ENCODE measurements at regions not wholly inside any gene's neighbourhood (a gene's known extent, or its start where the extent isn't known, plus 50 kb on each side); places are given as distances from the start of the nearest gene placed in this dataset.

DNA sequence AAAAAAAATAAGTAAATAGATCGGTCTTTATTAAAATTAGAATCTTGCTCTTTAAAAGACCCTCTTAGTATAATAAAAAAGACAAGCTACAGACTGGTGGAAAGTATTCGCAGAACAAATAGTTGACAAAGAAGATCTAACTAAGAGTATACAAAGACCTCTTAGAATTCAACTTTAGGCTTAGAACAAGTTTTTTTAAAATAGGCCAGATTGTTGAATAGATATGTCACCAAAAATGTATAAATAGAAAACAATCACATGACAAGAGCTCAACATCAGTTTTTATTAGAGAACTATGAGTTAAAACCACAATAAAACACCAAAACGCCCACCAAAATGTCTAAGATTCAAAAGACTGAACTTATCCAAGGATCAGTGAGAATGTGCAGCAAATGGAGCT, 632.7 kb upstream of the PTCHD4 start:
- H3K9ac ChIP-seq (ENCODE audit: low read length), result no peak overlapping the region
- no peaks in the 10 kb centered on the region for H3K79me2 ChIP-seq (ENCODE audit: insufficient read depth, low read length)
- TF ChIP-seq, protein P1, sequence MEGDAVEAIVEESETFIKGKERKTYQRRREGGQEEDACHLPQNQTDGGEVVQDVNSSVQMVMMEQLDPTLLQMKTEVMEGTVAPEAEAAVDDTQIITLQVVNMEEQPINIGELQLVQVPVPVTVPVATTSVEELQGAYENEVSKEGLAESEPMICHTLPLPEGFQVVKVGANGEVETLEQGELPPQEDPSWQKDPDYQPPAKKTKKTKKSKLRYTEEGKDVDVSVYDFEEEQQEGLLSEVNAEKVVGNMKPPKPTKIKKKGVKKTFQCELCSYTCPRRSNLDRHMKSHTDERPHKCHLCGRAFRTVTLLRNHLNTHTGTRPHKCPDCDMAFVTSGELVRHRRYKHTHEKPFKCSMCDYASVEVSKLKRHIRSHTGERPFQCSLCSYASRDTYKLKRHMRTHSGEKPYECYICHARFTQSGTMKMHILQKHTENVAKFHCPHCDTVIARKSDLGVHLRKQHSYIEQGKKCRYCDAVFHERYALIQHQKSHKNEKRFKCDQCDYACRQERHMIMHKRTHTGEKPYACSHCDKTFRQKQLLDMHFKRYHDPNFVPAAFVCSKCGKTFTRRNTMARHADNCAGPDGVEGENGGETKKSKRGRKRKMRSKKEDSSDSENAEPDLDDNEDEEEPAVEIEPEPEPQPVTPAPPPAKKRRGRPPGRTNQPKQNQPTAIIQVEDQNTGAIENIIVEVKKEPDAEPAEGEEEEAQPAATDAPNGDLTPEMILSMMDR (IDR thresholded peaks at IDR 0.05; ENCODE audit: insufficient read depth, low read length, poor library complexity, severe bottlenecking), result no peak
- H3F3A ChIP-seq (ENCODE audit: insufficient read depth), result no peaks in the 10 kb centered on the region
- H3K27ac ChIP-seq (ENCODE audit: low read depth, low read length), result no peak overlapping the region
- 0 out of 2 replicates have a peak, but pooled peaks cover 4% of the 10 kb centered on the region for H3K9me2 ChIP-seq (replicated peaks; ENCODE audit: insufficient read depth, low read length)
- no peaks in the 10 kb centered on the region for H4K20me1 ChIP-seq (ENCODE audit: low read depth, low read length)
- H3K4me3 ChIP-seq (ENCODE audit: insufficient read depth, low read length, poor library complexity, severe bottlenecking), result no peak overlapping the region
- H3K4me2 ChIP-seq (ENCODE audit: low read depth, low read length, poor library complexity, severe bottlenecking), result no peak overlapping the region
- no peaks in the 10 kb centered on the region for H3K9me3 ChIP-seq (ENCODE audit: insufficient read depth, low read length)
- no peaks in the 10 kb centered on the region for H3K36me3 ChIP-seq (ENCODE audit: low read length)
- H3K27me3 ChIP-seq (ENCODE audit: low read length), result no peaks in the 10 kb centered on the region
- no peak overlapping the region for H2AFZ ChIP-seq (ENCODE audit: low read depth, low read length, severe bottlenecking)

DNA sequence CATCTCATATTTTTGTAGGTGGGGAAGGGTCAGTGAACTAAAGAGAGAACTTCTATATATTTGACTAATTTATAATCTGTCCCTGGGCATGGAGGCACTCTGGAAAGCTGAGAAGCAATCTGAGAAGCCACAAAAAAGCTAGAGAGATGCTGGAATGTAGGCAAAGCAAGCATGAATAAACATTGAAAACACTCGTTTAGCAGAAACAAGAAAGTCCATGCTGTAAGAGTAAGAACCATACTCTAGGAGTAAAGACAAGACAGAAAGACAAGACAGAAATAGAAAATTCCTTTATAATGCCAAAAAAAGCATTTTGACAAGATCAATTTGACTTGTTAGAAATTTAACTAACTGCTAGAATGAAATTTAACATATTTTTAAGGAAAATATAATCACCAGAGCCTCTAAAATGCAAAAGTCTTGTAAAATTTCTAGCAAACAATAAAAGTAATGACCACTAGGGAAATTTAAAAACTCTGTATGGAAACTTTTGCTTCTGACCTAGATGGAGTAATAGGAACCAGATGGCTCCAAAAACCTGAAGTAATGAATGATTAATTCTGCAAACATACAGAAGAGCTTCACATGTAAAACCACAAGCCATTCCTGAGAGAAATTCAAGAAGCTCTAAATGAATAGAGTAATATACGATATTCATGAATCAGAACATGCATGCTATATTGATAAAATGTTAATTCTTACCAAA, 625.7 kb upstream of the PTCHD4 start:
- TF ChIP-seq EZH2phosphoT487 (conservative IDR thresholded peaks at IDR 0.05; ENCODE audit: low read length), result no peak
- TF ChIP-seq, protein P1 (IDR thresholded peaks at IDR 0.05; ENCODE audit: insufficient read depth, low read length, poor library complexity, severe bottlenecking), result no peak
- Histone ChIP-seq H4K20me1 (ENCODE audit: low read depth, low read length) (no peaks in the 10 kb centered on the region), H3K27me3 (ENCODE audit: low read length) (no peaks in the 10 kb centered on the region), H3K9me2 (replicated peaks; ENCODE audit: insufficient read depth, low read length) (no peaks in the 10 kb centered on the region), H3K36me3 (ENCODE audit: low read length) (no peaks in the 10 kb centered on the region), H3K79me2 (ENCODE audit: insufficient read depth, low read length) (no peaks in the 10 kb centered on the region), H3K9me3 (ENCODE audit: insufficient read depth, low read length) (no peaks in the 10 kb centered on the region), H3K4me3 (ENCODE audit: insufficient read depth, low read length, poor library complexity, severe bottlenecking) (no peak overlapping the region), H3K4me2 (ENCODE audit: low read depth, low read length, poor library complexity, severe bottlenecking) (no peak overlapping the region), H3K9ac (ENCODE audit: low read length) (no peak overlapping the region), H2AFZ (ENCODE audit: low read depth, low read length, severe bottlenecking) (no peak overlapping the region), H3K27ac (ENCODE audit: low read depth, low read length) (no peak overlapping the region), H3F3A (ENCODE audit: insufficient read depth) (no peaks in the 10 kb centered on the region)

DNA sequence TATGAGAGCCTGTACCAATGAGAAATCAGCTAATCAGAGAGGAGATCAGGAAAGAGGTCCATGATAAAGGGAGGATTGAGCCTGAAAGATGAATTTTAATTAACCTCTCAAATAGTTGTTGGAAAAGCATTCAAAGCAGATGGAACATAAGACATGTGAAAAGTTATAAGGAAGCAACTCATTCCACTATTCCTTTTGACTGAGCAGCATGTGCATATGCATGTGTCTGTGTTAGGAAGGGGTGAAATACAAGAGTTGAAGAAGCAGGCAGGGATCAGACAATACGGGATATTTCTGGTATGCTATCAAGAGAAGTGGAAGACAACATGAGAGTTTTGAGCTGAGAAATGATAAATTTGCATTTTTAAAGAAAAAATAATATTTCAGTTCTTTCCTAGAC, 624.8 kb upstream of the PTCHD4 start:
- H3K4me2 ChIP-seq (ENCODE audit: low read depth, low read length, poor library complexity, severe bottlenecking), result no peak overlapping the region
- no peak overlapping the region for H2AFZ ChIP-seq (ENCODE audit: low read depth, low read length, severe bottlenecking)
- no peak overlapping the region for H3K4me3 ChIP-seq (ENCODE audit: insufficient read depth, low read length, poor library complexity, severe bottlenecking)
- no peak overlapping the region for H3K9ac ChIP-seq (ENCODE audit: low read length)
- H4K20me1 ChIP-seq (ENCODE audit: low read depth, low read length), result no peaks in the 10 kb centered on the region
- no peaks in the 10 kb centered on the region for H3K27me3 ChIP-seq (ENCODE audit: low read length)
- no peaks in the 10 kb centered on the region for H3F3A ChIP-seq (ENCODE audit: insufficient read depth)
- H3K9me2 ChIP-seq (replicated peaks; ENCODE audit: insufficient read depth, low read length), result no peaks in the 10 kb centered on the region
- no peaks in the 10 kb centered on the region for H3K9me3 ChIP-seq (ENCODE audit: insufficient read depth, low read length)
- H3K79me2 ChIP-seq (ENCODE audit: insufficient read depth, low read length), result no peaks in the 10 kb centered on the region
- H3K36me3 ChIP-seq (ENCODE audit: low read length), result no peaks in the 10 kb centered on the region
- TF ChIP-seq EZH2phosphoT487 (conservative IDR thresholded peaks at IDR 0.05; ENCODE audit: low read length), result no peak
- H3K27ac ChIP-seq (ENCODE audit: low read depth, low read length), result no peak overlapping the region

GRCh38 chr6:48733581-48733980, 622.6 kb upstream of the PTCHD4 start:
- TF ChIP-seq, protein P1 (IDR thresholded peaks at IDR 0.05; ENCODE audit: insufficient read depth, low read length, poor library complexity, severe bottlenecking), result no peak
- no peak for TF ChIP-seq EZH2phosphoT487 (conservative IDR thresholded peaks at IDR 0.05; ENCODE audit: low read length)

More at GRCh38 chr6:48733581-48733980, 622.6 kb upstream of the PTCHD4 start:
- Histone ChIP-seq H4K20me1 (ENCODE audit: low read depth, low read length) (no peaks in the 10 kb centered on the region), H2AFZ (ENCODE audit: low read depth, low read length, severe bottlenecking) (no peak overlapping the region), H3K9ac (ENCODE audit: low read length) (no peak overlapping the region), H3K27ac (ENCODE audit: low read depth, low read length) (no peak overlapping the region), H3K27me3 (ENCODE audit: low read length) (no peaks in the 10 kb centered on the region), H3K9me2 (replicated peaks; ENCODE audit: insufficient read depth, low read length) (no peaks in the 10 kb centered on the region), H3K4me3 (ENCODE audit: insufficient read depth, low read length, poor library complexity, severe bottlenecking) (no peak overlapping the region), H3K36me3 (ENCODE audit: low read length) (no peaks in the 10 kb centered on the region), H3K4me2 (ENCODE audit: low read depth, low read length, poor library complexity, severe bottlenecking) (no peak overlapping the region), H3K79me2 (ENCODE audit: insufficient read depth, low read length) (no peaks in the 10 kb centered on the region), H3K9me3 (ENCODE audit: insufficient read depth, low read length) (no peaks in the 10 kb centered on the region), H3F3A (ENCODE audit: insufficient read depth) (no peaks in the 10 kb centered on the region)
